HepG2 (cell line): ENCODE measurements at regions not wholly inside any gene's neighbourhood (a gene's known extent, or its start where the extent isn't known, plus 50 kb on each side); places are given as distances from the start of the nearest gene placed in this dataset.

Experiments
- ATAC-seq: fragments of 200-7000 bp; cut with Tn5 transposase; 3 replicates; pipeline ENCODE4 v1.9.1; 2020; ENCODE audit warnings: mild to moderate bottlenecking, moderate library complexity
- BruUV-seq: library from RNA; stranded (reverse); fragments of 400-500 nt; replicated peaks from 2 replicates; lab custom pipeline; 2021; lab: Mats Ljungman, UMichigan
- CTCF ChIA-PET: fragments of 300-600 bp; formaldehyde crosslinking; extraction: SDS; loops from one replicate; lab custom pipeline; 2021; ENCODE audit warnings: low total read pairs, inconsistent platforms, low intra/inter-chr PET ratio; lab: Yijun Ruan, JAX
- POLR2A ChIA-PET: fragments of 350-600 bp; sonication (Branson Sonifier 250); formaldehyde crosslinking; loops from one replicate; lab custom pipeline; 2020; ENCODE audit warnings: antibody characterized with exemption, inconsistent platforms; lab: Yijun Ruan, JAX
- DNase-seq: peaks from one replicate; pipeline ENCODE4 v3.0.0-alpha.2; 2015; ENCODE audit warnings: low spot score
- FAIRE-seq: peaks from 3 replicates; lab custom pipeline; 2011; peaks lifted over from hg19 to GRCh38; lab: Jason Lieb, UNC
- H2AFZ ChIP-seq: one replicate; pipeline ENCODE4 v1.6.1; 2011; ENCODE audit warnings: low read length, inconsistent platforms
- H3K27ac ChIP-seq: fragments of 300-600 bp; 3 replicates; pipeline ENCODE4 v1.8.0; 2011; ENCODE audit warnings: mixed run types, mild to moderate bottlenecking, mixed read lengths, low read length, inconsistent platforms; ENCODE audit not compliant: insufficient read depth; ENCODE audit errors: extremely low read length
- H3K27me3 ChIP-seq, 2 experiments: fragments of 200-600 bp in 1 of 2; 2 replicates in 1 of 2; 3 replicates in 1 of 2; pipeline versions ENCODE4 v1.6.0 to v1.8.0; 2011; ENCODE audit warnings: low read length in 2 of 2, mild to moderate bottlenecking in 2 of 2, moderate library complexity in 2 of 2, inconsistent platforms in 1 of 2; ENCODE audit not compliant: insufficient read depth in 2 of 2, control insufficient read depth in 1 of 2
- H3K36me3 ChIP-seq, 2 experiments: fragments of 200-600 bp in 1 of 2; replicated peaks in 1 of 2; 2 replicates in 1 of 2; 3 replicates in 1 of 2; pipeline versions ENCODE4 v1.5.1 to v1.8.0; 2011; ENCODE audit warnings: low read length in 2 of 2, inconsistent platforms in 1 of 2; ENCODE audit not compliant: insufficient read depth in 2 of 2, control insufficient read depth in 1 of 2
- H3K4me1 ChIP-seq: 2 replicates; pipeline ENCODE4 v1.5.1; 2012; ENCODE audit warnings: low read length, inconsistent platforms; ENCODE audit not compliant: insufficient read depth
- H3K4me2 ChIP-seq: 2 replicates; pipeline ENCODE4 v1.6.0; 2011; ENCODE audit warnings: low read depth, low read length, inconsistent platforms
- H3K4me3 ChIP-seq, 3 experiments: fragments of 200-600 bp in 1 of 3; sonication (generic), shearing (Covaris generic) in 1 of 3; replicated peaks in 1 of 3; 2 replicates each; pipeline ENCODE4 v1.5.1; 2011 to 2016; ENCODE audit warnings: low read length in 3 of 3, inconsistent platforms in 2 of 3, low read depth in 2 of 3, mild to moderate bottlenecking in 2 of 3, control low read depth in 1 of 3, mixed read lengths in 1 of 3; ENCODE audit not compliant: insufficient read depth in 1 of 3
- H3K79me2 ChIP-seq: one replicate; pipeline ENCODE4 v1.6.1; 2011; ENCODE audit warnings: low read length, inconsistent platforms; ENCODE audit not compliant: insufficient read depth
- H3K9ac ChIP-seq: 2 replicates; pipeline ENCODE4 v1.6.0; 2011; ENCODE audit warnings: mild to moderate bottlenecking, low read depth, low read length, inconsistent platforms; ENCODE audit not compliant: insufficient read depth
- H3K9me3 ChIP-seq: 2 replicates; pipeline ENCODE4 v1.5.1; 2012; ENCODE audit warnings: mild to moderate bottlenecking, low read length
- H4K20me1 ChIP-seq: 2 replicates; pipeline ENCODE4 v1.6.0; 2011; ENCODE audit warnings: inconsistent platforms, mild to moderate bottlenecking, low read length, moderate library complexity; ENCODE audit not compliant: insufficient read depth
- ARNT2 ChIP-seq: sonication (generic); formaldehyde crosslinking; IDR thresholded peaks from 2 replicates; pipeline ENCODE4 v1.8.0; 2022; ENCODE audit warnings: mild to moderate bottlenecking, low read depth, missing genetic modification reagents, moderate library complexity
- CBX2 ChIP-seq, 2 experiments: fragments of 200-600 bp in 1 of 2; sonication (generic); formaldehyde crosslinking in 1 of 2; IDR thresholded peaks; 2 replicates each; pipeline versions ENCODE4 v1.7.0 to v1.8.1; 2018 to 2022; ENCODE audit warnings: low read depth in 2 of 2, low read length in 1 of 2, mild to moderate bottlenecking in 1 of 2, missing genetic modification reagents in 1 of 2
- HMGXB3 ChIP-seq: sonication (generic); formaldehyde crosslinking; IDR thresholded peaks from 2 replicates; pipeline ENCODE4 v1.4.0; 2020; ENCODE audit warnings: missing genetic modification reagents, borderline replicate concordance
- HOXA5 ChIP-seq: sonication (generic); formaldehyde crosslinking; IDR thresholded peaks from 2 replicates; pipeline ENCODE4 v1.4.0; 2020; ENCODE audit warnings: missing genetic modification reagents
- JUN ChIP-seq: sonication (generic); formaldehyde crosslinking; IDR thresholded peaks from 2 replicates; pipeline ENCODE4 v1.4.0; 2020; ENCODE audit warnings: mild to moderate bottlenecking, missing genetic modification reagents
- KMT2B ChIP-seq: IDR thresholded peaks from 2 replicates; pipeline ENCODE4 v1.6.1; 2016; ENCODE audit warnings: missing genetic modification reagents, missing compliant biosample characterization
- MNT ChIP-seq: fragments of 450-650 bp; IDR thresholded peaks from 2 replicates; pipeline ENCODE4 v1.6.1; 2016
- PLRG1 ChIP-seq: fragments of 450-650 bp; conservative IDR thresholded peaks from 2 replicates; pipeline ENCODE4 v1.6.1; 2016
- RNF2 ChIP-seq: fragments of 450-650 bp; conservative IDR thresholded peaks from 2 replicates; pipeline ENCODE4 v1.6.1; 2016; ENCODE audit warnings: low read depth
- SP4 ChIP-seq: sonication (generic); formaldehyde crosslinking; IDR thresholded peaks from 2 replicates; pipeline ENCODE4 v1.8.1; 2023; ENCODE audit warnings: mild to moderate bottlenecking, missing genetic modification reagents
- TSC22D2 ChIP-seq: sonication (generic); formaldehyde crosslinking; IDR thresholded peaks from 2 replicates; pipeline ENCODE4 v1.5.1; 2020; ENCODE audit warnings: missing genetic modification reagents, mild to moderate bottlenecking, borderline replicate concordance
- ZFX ChIP-seq: sonication (generic); formaldehyde crosslinking; IDR thresholded peaks from 2 replicates; pipeline ENCODE4 v1.4.0; 2020; ENCODE audit warnings: mild to moderate bottlenecking, low read depth, missing genetic modification reagents, moderate library complexity
- ZNF121 ChIP-seq: sonication (generic); formaldehyde crosslinking; IDR thresholded peaks from 2 replicates; pipeline ENCODE4 v1.5.0; 2020; ENCODE audit warnings: mild to moderate bottlenecking, missing genetic modification reagents
- ZNF18 ChIP-seq: sonication (generic); formaldehyde crosslinking; IDR thresholded peaks from 2 replicates; pipeline ENCODE4 v1.8.0; 2022; ENCODE audit warnings: mild to moderate bottlenecking, missing genetic modification reagents; ENCODE audit not compliant: insufficient replicate concordance
- ZNF34 ChIP-seq: sonication (generic); formaldehyde crosslinking; IDR thresholded peaks from 2 replicates; pipeline ENCODE4 v1.4.0; 2020; ENCODE audit warnings: mild to moderate bottlenecking, missing genetic modification reagents, borderline replicate concordance
- ZNF503 ChIP-seq: sonication (generic); formaldehyde crosslinking; IDR thresholded peaks from 2 replicates; pipeline ENCODE4 v1.4.0; 2020; ENCODE audit warnings: missing genetic modification reagents
- ZNF740 ChIP-seq: sonication (generic); formaldehyde crosslinking; IDR thresholded peaks from 2 replicates; pipeline ENCODE4 v1.4.0; 2020; ENCODE audit warnings: missing genetic modification reagents
- in situ Hi-C: cut with HindIII; loops from 2 replicates; pipeline ENCODE4 v1.10.0; 2017; ENCODE audit warnings: low pct_unique_long_range_greater_than_20kb; ENCODE audit not compliant: extremely low pct_ligation_motif_present
- intact Hi-C: fragments of 100-400 bp; cut with micrococcal nuclease; formaldehyde crosslinking; loops from one replicate; pipeline ENCODE4 v1.10.0; 2022; ENCODE audit not compliant: unreplicated experiment

GRCh38 chr11:10920875-10921274 lies 63.0 kb upstream of the ZBED5 start:
- intact Hi-C loops, result no loop called here
- Histone ChIP-seq H4K20me1 (no peaks in the 10 kb centered on the region), H3K36me3 (no peaks in the 10 kb centered on the region), H3K27me3 (no peaks in the 10 kb centered on the region), H3K27ac (no peak overlapping the region), H2AFZ (no peak overlapping the region), H3K4me1 (peaks cover 13% of the 10 kb centered on the region), H3K4me3 (no peak overlapping the region), H3K79me2 (no peaks in the 10 kb centered on the region), H3K4me2 (no peak overlapping the region), H3K9me3 (no peaks in the 10 kb centered on the region), H3K9ac (no peak overlapping the region)
- in situ Hi-C loops, result no loop called here
- ATAC-seq (no peak), DNase-seq (no peak), FAIRE-seq (no peak)
- TF ChIP-seq ZNF503 (CRISPR knock-in tag) (no peak), ZNF121 (CRISPR knock-in tag) (no peak), ZNF34 (CRISPR knock-in tag) (no peak), ZNF18 (CRISPR knock-in tag) (no peak), ZNF740 (no peak), PLRG1 (no peak), RNF2 (no peak), SP4 (CRISPR knock-in tag) (no peak), HMGXB3 (CRISPR knock-in tag) (no peak), CBX2 (IDR thresholded peaks at IDR 0.05; ENCODE audit: low read depth, low read length) (no peak), CBX2 (CRISPR knock-in tag; IDR thresholded peaks at IDR 0.05; ENCODE audit: low read depth) (no peak), JUN (CRISPR knock-in tag) (no peak), TSC22D2 (no peak), KMT2B (CRISPR knock-in tag) (no peak), MNT (no peak), HOXA5 (CRISPR knock-in tag) (no peak), ZFX (no peak), ARNT2 (CRISPR knock-in tag) (no peak)
- ChIA-PET CTCF (no interaction called here), POLR2A (no interaction called here)
- BruUV-seq, result no TSS peak
